ENCODE measurements at regions not wholly inside any gene's neighbourhood (a gene's known extent, or its start where the extent isn't known, plus 50 kb on each side); places are given as distances from the start of the nearest gene placed in this dataset.

DNA sequence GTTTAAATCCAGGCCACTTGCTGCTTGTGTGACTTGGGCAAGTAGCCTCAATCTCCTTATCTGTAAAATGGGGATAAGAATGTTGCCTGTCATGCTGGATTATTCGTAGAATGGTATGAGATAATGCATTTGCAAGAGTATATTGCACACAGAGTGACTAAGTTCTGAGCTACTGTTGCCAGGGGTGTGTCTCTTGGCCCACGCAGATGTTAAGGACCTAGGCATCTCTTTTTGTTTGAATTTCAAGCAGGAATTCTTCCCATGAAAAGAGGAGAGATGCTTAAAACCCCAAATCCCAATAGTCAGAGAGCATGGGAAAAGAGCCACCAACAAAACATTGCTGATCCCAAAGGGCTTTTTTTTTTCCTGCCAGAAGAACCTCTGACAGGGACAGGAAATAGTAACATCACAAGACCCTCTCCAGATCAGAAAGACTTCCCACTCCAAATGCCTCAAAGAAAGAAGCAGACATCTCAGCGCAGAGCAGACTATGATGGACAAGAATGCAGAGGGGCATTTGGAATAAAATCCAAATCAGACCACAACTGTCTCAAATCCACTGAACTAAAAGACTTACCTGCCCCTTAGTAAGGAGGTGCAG, 90.5 kb downstream of the MRPL46 start:
- TF ChIP-seq, protein P1, sequence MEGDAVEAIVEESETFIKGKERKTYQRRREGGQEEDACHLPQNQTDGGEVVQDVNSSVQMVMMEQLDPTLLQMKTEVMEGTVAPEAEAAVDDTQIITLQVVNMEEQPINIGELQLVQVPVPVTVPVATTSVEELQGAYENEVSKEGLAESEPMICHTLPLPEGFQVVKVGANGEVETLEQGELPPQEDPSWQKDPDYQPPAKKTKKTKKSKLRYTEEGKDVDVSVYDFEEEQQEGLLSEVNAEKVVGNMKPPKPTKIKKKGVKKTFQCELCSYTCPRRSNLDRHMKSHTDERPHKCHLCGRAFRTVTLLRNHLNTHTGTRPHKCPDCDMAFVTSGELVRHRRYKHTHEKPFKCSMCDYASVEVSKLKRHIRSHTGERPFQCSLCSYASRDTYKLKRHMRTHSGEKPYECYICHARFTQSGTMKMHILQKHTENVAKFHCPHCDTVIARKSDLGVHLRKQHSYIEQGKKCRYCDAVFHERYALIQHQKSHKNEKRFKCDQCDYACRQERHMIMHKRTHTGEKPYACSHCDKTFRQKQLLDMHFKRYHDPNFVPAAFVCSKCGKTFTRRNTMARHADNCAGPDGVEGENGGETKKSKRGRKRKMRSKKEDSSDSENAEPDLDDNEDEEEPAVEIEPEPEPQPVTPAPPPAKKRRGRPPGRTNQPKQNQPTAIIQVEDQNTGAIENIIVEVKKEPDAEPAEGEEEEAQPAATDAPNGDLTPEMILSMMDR (conservative IDR thresholded peaks at IDR 0.05 in 1 of 2, IDR thresholded peaks at IDR 0.05 in 1 of 2; ENCODE audit: extremely low read depth in 1 of 2, insufficient read depth in 1 of 2, low read depth in 1 of 2, low read length in 2 of 2), result no peak
- no peak for TF ChIP-seq EZH2 (IDR thresholded peaks at IDR 0.05; ENCODE audit: borderline replicate concordance, low read length)
